ENCODE measurements at regions not wholly inside any gene's neighbourhood (a gene's known extent, or its start where the extent isn't known, plus 50 kb on each side); places are given as distances from the start of the nearest gene placed in this dataset.

- Histone ChIP-seq H3K27me3 (ENCODE audit: low read length) (no peaks in the 10 kb centered on the region), H2AFZ (ENCODE audit: low read depth, low read length, severe bottlenecking) (no peak overlapping the region), H3K79me2 (ENCODE audit: insufficient read depth, low read length) (no peaks in the 10 kb centered on the region), H3K9me3 (ENCODE audit: insufficient read depth, low read length) (no peaks in the 10 kb centered on the region), H4K20me1 (ENCODE audit: low read depth, low read length) (no peaks in the 10 kb centered on the region), H3K9me2 (replicated peaks; ENCODE audit: insufficient read depth, low read length) (no peaks in the 10 kb centered on the region), H3K9ac (ENCODE audit: low read length) (no peak overlapping the region), H3F3A (ENCODE audit: insufficient read depth) (no peaks in the 10 kb centered on the region), H3K36me3 (ENCODE audit: low read length) (no peaks in the 10 kb centered on the region), H3K27ac (ENCODE audit: low read depth, low read length) (no peak overlapping the region), H3K4me3 (ENCODE audit: insufficient read depth, low read length, poor library complexity, severe bottlenecking) (no peak overlapping the region), H3K4me2 (ENCODE audit: low read depth, low read length, poor library complexity, severe bottlenecking) (no peak overlapping the region)
- TF ChIP-seq EZH2phosphoT487 (conservative IDR thresholded peaks at IDR 0.05; ENCODE audit: low read length) (no peak), CTCF (IDR thresholded peaks at IDR 0.05; ENCODE audit: insufficient read depth, low read length, poor library complexity, severe bottlenecking) (no peak)
Measured at GRCh38 chr20:63125838-63126601, 89.9 kb downstream of the YTHDF1 start.

- H3F3A ChIP-seq (ENCODE audit: insufficient read depth) = no peaks in the 10 kb centered on the region
Measured at GRCh38 chr20:63125581-63125837, 90.4 kb downstream of the YTHDF1 start.

GRCh38 chr20:63124782-63125580, 91.0 kb downstream of the YTHDF1 start:
- Histone ChIP-seq H3K4me3 (ENCODE audit: insufficient read depth, low read length, poor library complexity, severe bottlenecking) (no peak overlapping the region), H3F3A (ENCODE audit: insufficient read depth) (no peaks in the 10 kb centered on the region), H3K9me3 (ENCODE audit: insufficient read depth, low read length) (no peaks in the 10 kb centered on the region), H3K27me3 (ENCODE audit: low read length) (no peaks in the 10 kb centered on the region), H3K9me2 (replicated peaks; ENCODE audit: insufficient read depth, low read length) (no peaks in the 10 kb centered on the region), H3K79me2 (ENCODE audit: insufficient read depth, low read length) (no peaks in the 10 kb centered on the region), H3K27ac (ENCODE audit: low read depth, low read length) (no peak overlapping the region), H3K36me3 (ENCODE audit: low read length) (no peaks in the 10 kb centered on the region), H4K20me1 (ENCODE audit: low read depth, low read length) (no peaks in the 10 kb centered on the region), H2AFZ (ENCODE audit: low read depth, low read length, severe bottlenecking) (no peak overlapping the region), H3K9ac (ENCODE audit: low read length) (no peak overlapping the region), H3K4me2 (ENCODE audit: low read depth, low read length, poor library complexity, severe bottlenecking) (no peak overlapping the region)
- TF ChIP-seq EZH2phosphoT487 (conservative IDR thresholded peaks at IDR 0.05; ENCODE audit: low read length) (no peak), CTCF (IDR thresholded peaks at IDR 0.05; ENCODE audit: insufficient read depth, low read length, poor library complexity, severe bottlenecking) (no peak)

More at GRCh38 chr20:63125581-63125837, 90.4 kb downstream of the YTHDF1 start:
- no peaks in the 10 kb centered on the region for H3K9me2 ChIP-seq (replicated peaks; ENCODE audit: insufficient read depth, low read length)
- H2AFZ ChIP-seq (ENCODE audit: low read depth, low read length, severe bottlenecking) = no peak overlapping the region
- no peaks in the 10 kb centered on the region for H3K27me3 ChIP-seq (ENCODE audit: low read length)
- no peaks in the 10 kb centered on the region for H3K36me3 ChIP-seq (ENCODE audit: low read length)
- no peaks in the 10 kb centered on the region for H3K9me3 ChIP-seq (ENCODE audit: insufficient read depth, low read length)
- no peak for TF ChIP-seq EZH2phosphoT487 (conservative IDR thresholded peaks at IDR 0.05; ENCODE audit: low read length)
- TF ChIP-seq CTCF (IDR thresholded peaks at IDR 0.05; ENCODE audit: insufficient read depth, low read length, poor library complexity, severe bottlenecking) = no peak
- H3K4me2 ChIP-seq (ENCODE audit: low read depth, low read length, poor library complexity, severe bottlenecking) = no peak overlapping the region
- H3K27ac ChIP-seq (ENCODE audit: low read depth, low read length) = no peak overlapping the region
- no peak overlapping the region for H3K9ac ChIP-seq (ENCODE audit: low read length)
- H3K79me2 ChIP-seq (ENCODE audit: insufficient read depth, low read length) = no peaks in the 10 kb centered on the region
- H3K4me3 ChIP-seq (ENCODE audit: insufficient read depth, low read length, poor library complexity, severe bottlenecking) = no peak overlapping the region
- H4K20me1 ChIP-seq (ENCODE audit: low read depth, low read length) = no peaks in the 10 kb centered on the region
